Panc1 (cell line): ENCODE measurements at regions not wholly inside any gene's neighbourhood (a gene's known extent, or its start where the extent isn't known, plus 50 kb on each side); places are given as distances from the start of the nearest gene placed in this dataset.

Experiments
- ATAC-seq: fragments of 200-7000 bp; cut with Tn5 transposase; 2 replicates; pipeline ENCODE4 v1.9.1; 2020; ENCODE audit warnings: mild to moderate bottlenecking, moderate library complexity
- BruUV-seq: library from RNA; stranded (reverse); fragments of 400-500 nt; replicated peaks from 2 replicates; lab custom pipeline; 2021; lab: Mats Ljungman, UMichigan
- CTCF ChIA-PET: fragments of 300-600 bp; sonication (Branson Sonifier 250); formaldehyde crosslinking; loops from one replicate; lab custom pipeline; 2022; ENCODE audit warnings: antibody characterized with exemption; lab: Charles Lee
- POLR2A ChIA-PET: fragments of 300-600 bp; sonication (Branson Sonifier 250); formaldehyde crosslinking; loops from one replicate; lab custom pipeline; 2022; ENCODE audit warnings: antibody characterized with exemption; lab: Charles Lee
- DNase-seq: peaks from one replicate; pipeline ENCODE4 v3.0.0-alpha.2; 2010; ENCODE audit warnings: low read depth, low spot score
- H3K27ac ChIP-seq: 2 replicates; pipeline ENCODE4 v1.5.1; 2011; ENCODE audit warnings: mild to moderate bottlenecking, low read length, inconsistent platforms
- H3K27me3 ChIP-seq: fragments of 200-500 bp; sonication (Bioruptor generic); 2 replicates; pipeline ENCODE4 v1.6.0; 2014; ENCODE audit warnings: low read length, inconsistent platforms; ENCODE audit not compliant: control insufficient read depth, insufficient read depth
- H3K36me3 ChIP-seq: fragments of 200-500 bp; sonication (Bioruptor generic); 2 replicates; pipeline ENCODE4 v1.5.1; 2014; ENCODE audit warnings: inconsistent platforms, mild to moderate bottlenecking, low read length, moderate library complexity; ENCODE audit not compliant: control insufficient read depth, insufficient read depth
- H3K4me1 ChIP-seq: 2 replicates; pipeline ENCODE4 v1.5.1; 2011; ENCODE audit warnings: inconsistent platforms, mild to moderate bottlenecking, low read length, moderate library complexity; ENCODE audit not compliant: control insufficient read depth, insufficient read depth
- H3K4me3 ChIP-seq, 2 experiments: 2 replicates each; pipeline ENCODE4 v1.5.1; 2011 to 2012; ENCODE audit warnings: low read depth in 2 of 2, low read length in 2 of 2, mild to moderate bottlenecking in 2 of 2, inconsistent platforms in 1 of 2, moderate library complexity in 1 of 2
- H3K9me3 ChIP-seq: fragments of 200-500 bp; sonication (Bioruptor generic); 2 replicates; pipeline ENCODE4 v1.5.1; 2014; ENCODE audit warnings: low read depth, mild to moderate bottlenecking, inconsistent platforms, low read length, moderate library complexity; ENCODE audit not compliant: control insufficient read depth, insufficient read depth
- POLR2AphosphoS5 ChIP-seq: IDR thresholded peaks from 2 replicates; pipeline ENCODE4 v1.6.1; 2012; ENCODE audit warnings: mild to moderate bottlenecking, low read depth, low read length, moderate library complexity
- SIN3A ChIP-seq: IDR thresholded peaks from 2 replicates; pipeline ENCODE4 v1.6.1; 2012; ENCODE audit warnings: low read depth, mild to moderate bottlenecking, low read length, moderate library complexity, borderline replicate concordance; ENCODE audit not compliant: insufficient read depth
- TCF7L2 ChIP-seq: IDR thresholded peaks from 2 replicates; pipeline ENCODE4 v1.6.1; 2011; ENCODE audit warnings: mild to moderate bottlenecking, low read depth, low read length, inconsistent platforms
- in situ Hi-C: cut with HindIII; loops from 2 replicates; pipeline ENCODE4 v1.10.0; 2016; ENCODE audit warnings: low sequenced_read_pairs, low pct_unique_long_range_greater_than_20kb
- intact Hi-C: fragments of 100-400 bp; cut with micrococcal nuclease; formaldehyde crosslinking; loops from one replicate; pipeline ENCODE4 v1.10.0; 2022; ENCODE audit not compliant: unreplicated experiment
- TF ChIP-seq, protein P1 (sequence below), 2 experiments: IDR thresholded peaks; 2 replicates each; pipeline ENCODE4 v1.6.1; 2011 to 2012; ENCODE audit warnings: low read depth in 2 of 2, control low read depth in 1 of 2, low read length in 1 of 2, mild to moderate bottlenecking in 1 of 2, moderate library complexity in 1 of 2; ENCODE audit not compliant: insufficient read depth in 1 of 2
- TF ChIP-seq, protein P2 (sequence below): fragments of 450-650 bp; IDR thresholded peaks from 2 replicates; pipeline ENCODE4 v1.5.1; 2017; ENCODE audit warnings: mild to moderate bottlenecking

DNA sequence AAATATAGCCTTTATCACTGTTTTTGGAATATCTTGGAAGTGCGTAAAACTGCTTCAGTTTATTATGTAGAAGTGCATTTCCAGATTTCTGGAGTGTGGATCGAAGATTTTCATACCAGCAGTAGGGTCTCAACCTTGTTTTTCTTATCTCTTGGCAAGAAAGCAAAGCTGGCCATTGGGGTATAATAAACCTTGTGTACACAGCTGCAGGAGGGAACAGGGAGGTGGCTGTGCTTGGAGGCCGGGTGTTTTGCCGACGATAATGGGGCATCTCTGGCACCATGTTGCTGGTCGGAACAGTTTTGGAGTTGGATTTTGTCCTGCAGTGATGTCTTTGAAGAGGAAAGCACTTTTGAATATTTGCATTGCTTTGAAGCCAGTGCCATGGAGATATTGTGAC lies 308.8 kb upstream of the DMRT1 start:
- CTCF ChIA-PET = no interaction called here
- intact Hi-C loops = no loop called here

DNA sequence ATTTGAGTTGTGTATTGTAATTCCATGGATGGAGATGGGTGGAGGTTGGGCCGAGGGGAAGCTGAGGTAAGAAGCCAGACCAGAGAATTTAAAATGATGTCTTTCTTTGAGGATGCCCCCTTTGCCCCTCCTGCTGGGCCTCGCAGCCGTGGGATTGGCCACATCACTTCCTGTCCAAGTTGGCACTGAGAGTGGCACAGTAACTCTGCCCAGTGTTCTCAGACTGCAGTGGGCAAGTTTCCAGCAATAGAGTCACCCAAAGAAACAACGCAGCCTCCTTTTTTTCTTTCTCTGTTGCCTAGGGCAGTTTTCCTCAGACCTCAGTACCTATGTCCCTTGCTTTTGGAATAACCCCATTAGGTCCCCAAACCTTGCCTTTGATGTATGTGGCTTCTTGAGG lies 306.6 kb upstream of the DMRT1 start:
- no TSS peak for BruUV-seq
- ATAC-seq (no peak), DNase-seq (no peak)
- ChIA-PET CTCF (no interaction called here), POLR2A (no interaction called here)
- Histone ChIP-seq H3K9me3 (no peaks in the 10 kb centered on the region), H3K4me1 (peaks cover 4% of the 10 kb centered on the region; the same call in 1 of the 2 replicates), H3K27me3 (no peaks in the 10 kb centered on the region), H3K36me3 (no peaks in the 10 kb centered on the region), H3K4me3 (no peak overlapping the region), H3K27ac (no peak overlapping the region)
- in situ Hi-C loops = no loop called here
- TF ChIP-seq, protein P1, sequence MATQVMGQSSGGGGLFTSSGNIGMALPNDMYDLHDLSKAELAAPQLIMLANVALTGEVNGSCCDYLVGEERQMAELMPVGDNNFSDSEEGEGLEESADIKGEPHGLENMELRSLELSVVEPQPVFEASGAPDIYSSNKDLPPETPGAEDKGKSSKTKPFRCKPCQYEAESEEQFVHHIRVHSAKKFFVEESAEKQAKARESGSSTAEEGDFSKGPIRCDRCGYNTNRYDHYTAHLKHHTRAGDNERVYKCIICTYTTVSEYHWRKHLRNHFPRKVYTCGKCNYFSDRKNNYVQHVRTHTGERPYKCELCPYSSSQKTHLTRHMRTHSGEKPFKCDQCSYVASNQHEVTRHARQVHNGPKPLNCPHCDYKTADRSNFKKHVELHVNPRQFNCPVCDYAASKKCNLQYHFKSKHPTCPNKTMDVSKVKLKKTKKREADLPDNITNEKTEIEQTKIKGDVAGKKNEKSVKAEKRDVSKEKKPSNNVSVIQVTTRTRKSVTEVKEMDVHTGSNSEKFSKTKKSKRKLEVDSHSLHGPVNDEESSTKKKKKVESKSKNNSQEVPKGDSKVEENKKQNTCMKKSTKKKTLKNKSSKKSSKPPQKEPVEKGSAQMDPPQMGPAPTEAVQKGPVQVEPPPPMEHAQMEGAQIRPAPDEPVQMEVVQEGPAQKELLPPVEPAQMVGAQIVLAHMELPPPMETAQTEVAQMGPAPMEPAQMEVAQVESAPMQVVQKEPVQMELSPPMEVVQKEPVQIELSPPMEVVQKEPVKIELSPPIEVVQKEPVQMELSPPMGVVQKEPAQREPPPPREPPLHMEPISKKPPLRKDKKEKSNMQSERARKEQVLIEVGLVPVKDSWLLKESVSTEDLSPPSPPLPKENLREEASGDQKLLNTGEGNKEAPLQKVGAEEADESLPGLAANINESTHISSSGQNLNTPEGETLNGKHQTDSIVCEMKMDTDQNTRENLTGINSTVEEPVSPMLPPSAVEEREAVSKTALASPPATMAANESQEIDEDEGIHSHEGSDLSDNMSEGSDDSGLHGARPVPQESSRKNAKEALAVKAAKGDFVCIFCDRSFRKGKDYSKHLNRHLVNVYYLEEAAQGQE (IDR thresholded peaks at IDR 0.05; ENCODE audit: insufficient read depth in 1 of 2, low read depth in 2 of 2, low read length in 1 of 2) = no peak
- TF ChIP-seq, protein P2, sequence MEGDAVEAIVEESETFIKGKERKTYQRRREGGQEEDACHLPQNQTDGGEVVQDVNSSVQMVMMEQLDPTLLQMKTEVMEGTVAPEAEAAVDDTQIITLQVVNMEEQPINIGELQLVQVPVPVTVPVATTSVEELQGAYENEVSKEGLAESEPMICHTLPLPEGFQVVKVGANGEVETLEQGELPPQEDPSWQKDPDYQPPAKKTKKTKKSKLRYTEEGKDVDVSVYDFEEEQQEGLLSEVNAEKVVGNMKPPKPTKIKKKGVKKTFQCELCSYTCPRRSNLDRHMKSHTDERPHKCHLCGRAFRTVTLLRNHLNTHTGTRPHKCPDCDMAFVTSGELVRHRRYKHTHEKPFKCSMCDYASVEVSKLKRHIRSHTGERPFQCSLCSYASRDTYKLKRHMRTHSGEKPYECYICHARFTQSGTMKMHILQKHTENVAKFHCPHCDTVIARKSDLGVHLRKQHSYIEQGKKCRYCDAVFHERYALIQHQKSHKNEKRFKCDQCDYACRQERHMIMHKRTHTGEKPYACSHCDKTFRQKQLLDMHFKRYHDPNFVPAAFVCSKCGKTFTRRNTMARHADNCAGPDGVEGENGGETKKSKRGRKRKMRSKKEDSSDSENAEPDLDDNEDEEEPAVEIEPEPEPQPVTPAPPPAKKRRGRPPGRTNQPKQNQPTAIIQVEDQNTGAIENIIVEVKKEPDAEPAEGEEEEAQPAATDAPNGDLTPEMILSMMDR = no peak
- no peak for TF ChIP-seq POLR2AphosphoS5
- TF ChIP-seq TCF7L2 = no peak
- no peak for TF ChIP-seq SIN3A
- intact Hi-C loops = no loop called here

More for the DNA sequence above, 308.8 kb upstream of the DMRT1 start:
- in situ Hi-C loops = no loop called here
- no peak overlapping the region for H3K27ac ChIP-seq
- no peaks in the 10 kb centered on the region for H3K36me3 ChIP-seq
- no peaks in the 10 kb centered on the region for H3K9me3 ChIP-seq
- TF ChIP-seq, protein P1 (IDR thresholded peaks at IDR 0.05; ENCODE audit: insufficient read depth in 1 of 2, low read depth in 2 of 2, low read length in 1 of 2) = no peak
- TF ChIP-seq, protein P2 = no peak
- TF ChIP-seq TCF7L2 (no peak; the same call in 1 of the 2 replicates), POLR2AphosphoS5 (no peak), SIN3A (no peak)
- no peaks in the 10 kb centered on the region for H3K27me3 ChIP-seq
- no peak overlapping the region for H3K4me3 ChIP-seq
- ATAC-seq = no peak
- BruUV-seq = no TSS peak
- POLR2A ChIA-PET = no interaction called here
- no peak for DNase-seq
- peaks cover 4% of the 10 kb centered on the region; the same call in 1 of the 2 replicates for H3K4me1 ChIP-seq
